ENCODE measurements at regions not wholly inside any gene's neighbourhood (a gene's known extent, or its start where the extent isn't known, plus 50 kb on each side); places are given as distances from the start of the nearest gene placed in this dataset.

- no peak for DNase-seq
These were observed 1025.1 kb downstream of the BRD1 start for GRCh38 chr22:48802576-48802975.

DNA sequence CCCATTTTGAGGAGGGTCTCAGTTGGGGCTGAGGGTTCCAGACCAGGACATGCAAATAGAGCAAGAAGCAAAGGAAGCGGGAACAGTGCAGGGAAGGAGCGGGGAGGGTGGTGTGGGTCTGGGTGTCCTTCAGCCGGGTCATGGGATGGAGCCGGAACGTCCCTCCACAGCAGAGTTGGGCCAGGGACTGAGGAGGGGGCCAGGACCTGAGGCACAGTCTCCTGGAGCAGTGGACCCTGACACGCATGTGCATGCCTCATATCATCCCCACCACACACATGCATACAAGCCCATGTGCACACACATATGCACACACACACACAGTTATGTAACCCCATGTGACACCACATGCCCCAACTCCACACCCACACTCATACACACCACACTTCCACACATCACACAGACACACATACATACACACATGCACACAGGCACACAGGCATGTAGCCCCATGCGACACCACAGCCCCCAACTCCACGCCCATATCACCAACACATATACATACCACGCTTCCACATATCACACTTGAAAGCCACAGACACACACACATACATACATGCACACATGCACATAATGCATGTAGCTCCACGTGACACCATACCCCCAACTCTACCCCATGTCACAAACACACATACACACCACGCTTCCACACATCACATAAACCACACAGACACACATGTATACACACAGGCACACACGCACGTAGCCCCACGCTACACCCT is 1026.6 kb downstream of the BRD1 start:
- DNase-seq = no peak

DNA sequence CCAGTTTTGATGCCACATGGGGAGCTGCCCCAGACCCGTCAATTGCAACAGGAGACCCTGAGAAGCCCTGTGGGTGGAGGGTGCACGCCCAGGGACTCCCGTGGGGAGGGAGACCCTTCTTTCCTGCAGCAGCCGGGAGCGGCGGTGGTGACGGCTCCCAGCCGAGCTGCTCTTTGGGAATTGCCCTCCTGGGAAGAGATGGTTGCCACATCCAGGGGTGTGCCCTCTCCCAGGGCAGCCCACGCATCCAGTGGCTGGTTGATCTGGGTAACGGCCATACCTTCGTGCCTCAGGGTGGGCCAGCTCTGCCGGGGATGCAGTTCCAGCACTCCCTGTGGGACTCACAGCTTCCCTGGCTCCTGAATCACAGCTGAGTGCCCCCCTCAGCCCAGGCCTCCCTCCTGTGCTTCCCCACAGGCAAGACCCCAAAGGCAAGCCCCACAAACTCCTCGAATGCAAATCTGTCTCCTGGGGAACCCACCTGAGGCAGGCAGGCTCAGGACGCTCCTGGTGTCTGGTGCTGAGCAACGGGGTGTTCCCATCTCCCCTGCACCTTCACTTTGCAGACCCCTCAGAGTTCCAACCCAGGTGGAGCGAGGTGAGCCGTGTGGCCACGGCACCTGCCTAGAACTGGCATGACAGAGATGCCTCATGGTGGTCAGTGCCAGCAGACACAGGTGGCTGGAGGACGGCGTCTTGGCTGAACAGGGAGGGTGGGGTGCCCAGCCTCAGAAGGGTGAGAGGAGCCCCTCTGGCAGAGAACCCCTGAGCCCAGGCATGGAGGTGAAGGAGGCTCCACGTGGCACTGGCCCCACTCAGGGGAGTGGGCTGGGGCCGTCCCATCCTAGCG is 1027.4 kb downstream of the BRD1 start:
- DNase-seq = no peak

GRCh38 chr22:48799227-48799970 is 1028.3 kb downstream of the BRD1 start:
- no peak for DNase-seq

- DNase-seq = no peak
These were observed 1029.1 kb downstream of the BRD1 start for GRCh38 chr22:48798281-48799226.

- DNase-seq = no peak
These were observed 1029.9 kb downstream of the BRD1 start for GRCh38 chr22:48797731-48798130.

DNA sequence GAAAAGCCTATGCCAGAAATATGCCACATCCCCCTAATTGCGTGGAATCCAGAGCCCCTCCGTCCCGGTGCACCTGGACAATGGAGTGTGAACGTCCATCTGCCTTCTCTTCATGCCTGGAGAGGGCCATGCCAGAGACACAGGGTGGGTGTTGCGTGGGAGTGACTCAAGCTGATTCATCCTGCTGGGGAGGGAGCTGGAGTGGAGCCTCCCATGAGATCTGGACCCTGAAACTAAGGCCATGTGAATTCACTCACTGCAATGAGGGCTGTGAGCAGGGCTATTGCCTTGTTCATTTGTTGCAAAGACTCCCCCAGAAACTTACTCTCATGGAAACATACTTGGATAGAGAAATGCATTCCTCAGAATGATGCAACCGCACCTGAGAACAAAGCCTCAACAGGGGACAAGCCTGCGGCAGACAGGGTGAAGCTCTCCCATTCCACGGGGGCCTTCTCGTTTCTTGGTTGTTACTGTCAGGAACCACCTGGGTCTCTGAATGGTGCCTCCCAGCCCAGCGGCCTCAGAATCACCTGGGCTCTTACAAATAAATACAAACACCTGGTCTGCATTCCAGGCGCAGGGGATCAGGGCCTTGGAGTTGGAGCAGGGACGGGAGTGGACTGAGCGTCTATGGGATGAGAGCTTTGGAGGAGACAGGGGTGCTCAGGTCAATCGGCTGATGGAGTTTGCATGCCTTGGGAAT is 1031.2 kb downstream of the BRD1 start:
- DNase-seq = no peak

GRCh38 chr22:48795664-48796063 is 1032.0 kb downstream of the BRD1 start:
- no peak for DNase-seq

DNA sequence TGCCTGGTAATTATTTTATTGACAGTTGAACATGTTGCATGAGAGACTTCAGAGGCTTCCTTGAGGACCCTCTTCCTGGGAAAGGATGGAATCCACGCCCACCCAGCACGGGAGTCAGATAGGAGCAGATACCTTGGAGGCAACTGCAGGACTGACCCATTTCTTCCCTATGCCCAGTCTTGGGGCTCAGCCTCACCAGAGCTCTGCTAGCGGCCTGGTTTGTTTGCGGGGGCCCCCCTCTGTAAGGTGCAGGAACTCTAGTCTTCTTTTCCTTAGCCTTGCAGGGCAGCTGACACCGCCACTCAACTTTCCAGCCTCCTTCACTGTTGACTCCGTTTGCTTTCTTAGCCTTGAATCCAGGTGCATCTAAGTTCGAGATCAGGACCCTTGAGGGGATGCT is 1032.8 kb downstream of the BRD1 start:
- DNase-seq = no peak

- DNase-seq = no peak
These were observed 1033.7 kb downstream of the BRD1 start for GRCh38 chr22:48793949-48794348.

GRCh38 chr22:48786679-48786996 is 1041.0 kb downstream of the BRD1 start:
- no peak for DNase-seq

DNA sequence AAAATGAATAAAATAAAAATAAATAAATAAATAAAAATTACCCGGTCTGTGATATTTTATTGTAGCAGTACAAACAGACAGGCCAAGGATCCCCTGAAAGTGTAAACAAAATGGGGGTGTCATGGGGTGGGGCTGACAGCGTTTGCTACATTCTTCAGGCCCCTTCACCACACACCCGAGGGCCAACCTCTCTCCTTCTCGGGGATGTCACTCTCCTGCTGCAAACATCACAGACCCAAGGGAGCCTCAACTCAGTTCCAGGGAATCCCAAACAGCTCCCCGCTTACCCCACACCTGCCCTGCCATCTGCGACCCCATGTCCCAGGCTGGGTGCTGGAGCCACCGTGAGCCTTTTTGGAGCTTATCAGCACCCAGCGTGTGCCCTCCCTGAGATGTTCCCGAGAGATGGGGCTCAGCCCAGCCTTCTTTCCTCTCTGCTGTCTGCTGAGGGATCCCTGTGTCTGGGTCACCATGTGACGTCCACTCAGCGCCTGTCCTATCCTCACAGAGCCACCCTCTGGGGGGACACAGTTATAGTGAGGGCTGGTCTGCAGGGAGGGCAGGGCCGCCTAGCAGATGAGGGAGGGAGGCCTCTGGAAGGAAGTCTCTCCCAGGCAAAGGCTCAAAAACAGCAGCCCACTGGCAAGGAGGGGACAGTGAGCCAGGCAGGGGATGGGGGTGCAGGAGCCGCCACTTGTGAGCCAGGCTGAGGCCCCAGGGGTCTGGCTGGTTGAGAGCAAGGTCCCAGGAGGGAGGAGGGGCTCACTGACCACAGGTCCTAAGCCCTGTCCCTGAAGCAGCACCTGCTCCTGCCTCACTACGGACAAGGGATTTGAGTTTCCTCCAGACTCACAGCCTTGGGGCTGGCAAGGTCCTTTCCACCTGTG is 1041.6 kb downstream of the BRD1 start:
- DNase-seq = no peak

GRCh38 chr22:48784701-48785503 is 1042.8 kb downstream of the BRD1 start:
- no peak for DNase-seq

- no peak for DNase-seq
These were observed 1043.8 kb downstream of the BRD1 start for GRCh38 chr22:48783821-48784266.

- no peak for DNase-seq
These were observed 1044.7 kb downstream of the BRD1 start for GRCh38 chr22:48782811-48783511.

DNA sequence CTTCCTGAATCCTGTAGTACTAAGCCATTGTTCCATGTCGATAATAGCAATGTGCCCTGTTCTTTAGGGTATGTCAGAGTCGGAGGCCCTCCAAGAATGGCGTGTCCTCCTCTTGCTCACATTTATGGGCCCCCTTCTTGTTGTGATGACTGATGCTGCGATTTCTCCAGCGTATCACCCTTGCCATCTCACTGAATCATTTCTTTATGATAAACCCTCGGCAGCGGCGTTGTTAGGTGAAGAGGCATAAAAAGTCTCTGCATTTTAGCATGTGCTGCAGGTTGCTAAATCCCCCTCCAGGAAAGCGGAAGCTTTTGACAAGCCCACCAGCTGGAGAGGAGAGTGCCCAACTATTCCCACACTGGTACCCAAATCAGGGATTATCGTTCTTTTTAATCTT is 1045.3 kb downstream of the BRD1 start:
- no peak for DNase-seq

DNA sequence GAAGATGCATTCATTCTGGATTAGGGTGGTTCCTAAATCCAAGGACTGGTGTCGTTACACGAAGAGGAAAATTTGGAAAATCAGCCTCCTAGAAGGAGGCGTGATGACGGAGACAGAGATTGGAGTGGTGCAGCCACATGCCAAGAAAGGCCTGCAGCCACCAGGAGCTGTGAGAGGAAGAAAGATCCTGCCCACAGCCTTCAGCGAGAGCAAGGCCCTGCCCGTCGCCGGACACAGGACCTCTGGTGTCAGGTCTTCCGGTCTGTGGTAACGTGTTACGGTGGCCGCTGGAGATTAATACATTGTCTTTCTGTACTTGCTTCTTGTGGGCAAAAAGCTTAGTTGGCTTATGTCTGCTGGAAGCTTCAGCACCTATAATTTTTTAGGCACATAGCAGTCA is 1045.8 kb downstream of the BRD1 start:
- no peak for DNase-seq

GRCh38 chr22:48781391-48781790 is 1046.3 kb downstream of the BRD1 start:
- no peak for DNase-seq

- no peak for DNase-seq
These were observed 1046.9 kb downstream of the BRD1 start for GRCh38 chr22:48780597-48781277.
